ENCODE measurements at regions not wholly inside any gene's neighbourhood (a gene's known extent, or its start where the extent isn't known, plus 50 kb on each side); places are given as distances from the start of the nearest gene placed in this dataset.
A peak's percentile ranks its signal among the peaks of the same experiment; 100 is the strongest.

DNA sequence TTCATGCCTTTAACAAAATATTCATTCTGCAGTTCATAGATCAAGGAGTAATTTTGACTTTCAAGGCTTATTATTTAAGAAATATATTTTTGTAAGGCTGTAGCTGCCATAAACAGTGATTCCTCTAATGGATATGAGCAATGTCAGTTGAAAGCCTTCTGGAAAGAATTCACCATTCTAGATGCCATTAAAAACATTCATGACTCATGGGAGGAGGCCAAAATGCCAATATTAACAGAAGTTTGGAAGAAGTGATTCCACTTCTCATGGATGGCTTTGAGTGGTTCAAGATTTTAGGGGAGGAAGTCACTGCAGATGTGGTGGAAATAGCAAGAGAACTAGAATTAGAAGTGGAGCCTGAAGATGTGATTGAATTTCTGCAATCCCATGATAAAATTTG, 229.1 kb downstream of the DEPDC1B start:
- Histone ChIP-seq H3K4me3 (no peak overlapping the region), H3K36me3 (no peaks in the 10 kb centered on the region), H3K27me3 (no peaks in the 10 kb centered on the region), H3K9me3 (no peaks in the 10 kb centered on the region), H3K27ac (no peak overlapping the region), H3K4me1 (no peaks in the 10 kb centered on the region)
- intact Hi-C loops (cut with DNase I): no loop called here
- no peak for DNase-seq (ENCODE audit: extremely low spot score in 2 of 2)
- TF ChIP-seq POLR2A (IDR thresholded peaks at IDR 0.05) (no peak), POLR2AphosphoS5 (IDR thresholded peaks at IDR 0.05; ENCODE audit: insufficient read depth in 1 of 2, low read depth in 1 of 2) (no peak), CTCF (IDR thresholded peaks at IDR 0.05) (no peak)

GRCh38 chr5:60469286-60469685, 230.7 kb downstream of the DEPDC1B start:
- intact Hi-C loops (cut with DNase I): no loop called here
- Histone ChIP-seq H3K27ac (no peak overlapping the region), H3K4me3 (no peak overlapping the region), H3K9me3 (no peaks in the 10 kb centered on the region), H3K36me3 (no peaks in the 10 kb centered on the region), H3K4me1 (no peaks in the 10 kb centered on the region), H3K27me3 (no peaks in the 10 kb centered on the region)
- no peak for DNase-seq (ENCODE audit: extremely low spot score in 2 of 2)
- TF ChIP-seq CTCF (IDR thresholded peaks at IDR 0.05): no peak
- TF ChIP-seq POLR2AphosphoS5 (IDR thresholded peaks at IDR 0.05; ENCODE audit: insufficient read depth in 1 of 2, low read depth in 1 of 2): no peak
- TF ChIP-seq POLR2A (IDR thresholded peaks at IDR 0.05): no peak

DNA sequence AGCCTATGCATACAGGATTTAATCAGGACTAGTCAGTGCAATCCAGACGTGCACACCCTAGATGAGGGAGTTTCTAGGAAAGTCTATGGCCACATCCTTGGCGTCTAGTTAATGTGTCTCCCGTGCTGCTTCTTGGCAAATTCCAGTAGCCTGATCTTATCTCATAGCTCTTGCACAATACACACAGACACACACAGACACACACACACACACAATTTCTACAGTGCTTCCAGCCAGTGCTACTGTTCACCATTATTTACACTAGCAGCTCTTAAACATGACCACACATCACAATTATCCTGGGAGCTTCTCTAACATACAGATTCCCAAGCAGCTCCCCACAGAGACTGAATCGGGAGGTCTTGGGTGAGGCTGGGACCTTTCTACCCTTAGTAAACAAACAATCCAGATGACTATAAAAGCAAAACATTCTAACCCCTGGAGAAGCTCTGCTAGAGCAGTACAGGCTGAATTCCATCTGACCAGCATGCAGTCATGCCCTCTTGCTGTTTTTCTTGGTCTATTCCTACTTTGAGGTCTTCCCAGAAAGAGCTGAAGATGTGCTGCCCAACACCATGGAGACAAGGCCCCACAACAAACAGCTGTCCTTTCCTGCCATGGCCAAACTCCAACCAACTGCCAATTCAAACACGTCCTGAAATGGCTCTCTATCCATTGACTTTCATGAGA, 236.6 kb downstream of the DEPDC1B start:
- Histone ChIP-seq H3K9me3 (no peaks in the 10 kb centered on the region), H3K4me1 (no peaks in the 10 kb centered on the region), H3K27me3 (no peaks in the 10 kb centered on the region), H3K4me3 (no peak overlapping the region), H3K27ac (no peak overlapping the region), H3K36me3 (no peaks in the 10 kb centered on the region)
- intact Hi-C loops (cut with DNase I): no loop called here
- no peak for TF ChIP-seq POLR2A (IDR thresholded peaks at IDR 0.05)
- no peak for TF ChIP-seq POLR2AphosphoS5 (IDR thresholded peaks at IDR 0.05; ENCODE audit: insufficient read depth in 1 of 2, low read depth in 1 of 2)
- TF ChIP-seq CTCF (IDR thresholded peaks at IDR 0.05): no peak
- DNase-seq (ENCODE audit: extremely low spot score in 2 of 2): no peak

DNA sequence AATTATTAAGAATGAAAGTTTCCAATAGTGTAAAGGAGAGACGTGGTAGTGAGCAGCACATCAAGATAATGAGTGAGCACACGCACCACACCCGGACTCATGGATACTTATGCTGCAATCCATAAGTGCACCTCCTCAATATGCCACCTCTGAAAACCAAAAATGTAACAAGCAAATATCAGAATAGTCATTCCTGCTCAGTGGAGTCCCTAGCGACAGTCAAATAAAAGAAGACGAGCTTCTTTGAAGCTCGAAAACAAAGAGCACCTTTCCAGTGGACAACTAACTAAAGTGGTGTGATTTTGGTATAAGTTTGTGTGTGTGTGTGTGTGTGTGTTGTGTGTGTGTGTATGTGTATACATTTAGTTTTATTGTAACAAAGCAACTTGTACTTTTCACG, 241.3 kb downstream of the DEPDC1B start:
- TF ChIP-seq POLR2AphosphoS5 (IDR thresholded peaks at IDR 0.05; ENCODE audit: insufficient read depth in 1 of 2, low read depth in 1 of 2): no peak
- TF ChIP-seq CTCF (IDR thresholded peaks at IDR 0.05): no peak
- TF ChIP-seq POLR2A (IDR thresholded peaks at IDR 0.05): no peak
- no peaks in the 10 kb centered on the region for H3K4me1 ChIP-seq
- no peak overlapping the region for H3K27ac ChIP-seq
- DNase-seq (ENCODE audit: extremely low spot score in 2 of 2): no peak
- intact Hi-C loops (cut with DNase I): no loop called here
- no peaks in the 10 kb centered on the region for H3K27me3 ChIP-seq
- H3K36me3 ChIP-seq: no peaks in the 10 kb centered on the region
- H3K4me3 ChIP-seq: no peak overlapping the region
- H3K9me3 ChIP-seq: no peaks in the 10 kb centered on the region

- intact Hi-C loops (cut with DNase I): no loop called here
- H3K27ac ChIP-seq: no peak overlapping the region
- DNase-seq (ENCODE audit: extremely low spot score in 2 of 2): no peak
- no peaks in the 10 kb centered on the region for H3K27me3 ChIP-seq
- no peaks in the 10 kb centered on the region for H3K4me1 ChIP-seq
- H3K9me3 ChIP-seq: no peaks in the 10 kb centered on the region
- peak in 1 of 2 donors; percentile 48 for TF ChIP-seq POLR2AphosphoS5 (IDR thresholded peaks at IDR 0.05; ENCODE audit: insufficient read depth in 1 of 2, low read depth in 1 of 2)
- no peak for TF ChIP-seq POLR2A (IDR thresholded peaks at IDR 0.05)
- no peak for TF ChIP-seq CTCF (IDR thresholded peaks at IDR 0.05)
- H3K4me3 ChIP-seq: no peak overlapping the region
- H3K36me3 ChIP-seq: no peaks in the 10 kb centered on the region
Observed at GRCh38 chr5:60457233-60457632, 242.7 kb downstream of the DEPDC1B start.
